Neural cell (in vitro differentiated cells): ENCODE measurements at regions not wholly inside any gene's neighbourhood (a gene's known extent, or its start where the extent isn't known, plus 50 kb on each side); places are given as distances from the start of the nearest gene placed in this dataset.
A peak's percentile ranks its signal among the peaks of the same experiment; 100 is the strongest.

Source experiments
- H2AFZ ChIP-seq: fragments of 200-600, 300-800 bp; sonication (generic), shearing (Covaris generic); 2 replicates; pipeline ENCODE4 v1.6.0; 2014; ENCODE audit warnings: low read depth, mild to moderate bottlenecking, antibody characterized with exemption, low read length, moderate library complexity
- H3F3A ChIP-seq: fragments of 200-600 bp; shearing (Covaris generic); 2 replicates; pipeline ENCODE4 v1.6.1; 2016; ENCODE audit warnings: mild to moderate bottlenecking, moderate library complexity, mixed read lengths, antibody characterized with exemption, low read length; ENCODE audit not compliant: insufficient read depth, poor library complexity, severe bottlenecking
- H3K27ac ChIP-seq: fragments of 200-600, 300-800 bp; sonication (generic), shearing (Covaris generic); 2 replicates; pipeline ENCODE4 v1.5.1; 2014; ENCODE audit warnings: mild to moderate bottlenecking, low read length, moderate library complexity
- H3K27me3 ChIP-seq: fragments of 300-800, 200-600 bp; sonication (generic), shearing (Covaris generic); 2 replicates; pipeline ENCODE4 v1.6.0; 2014; ENCODE audit warnings: mild to moderate bottlenecking, low read depth, low read length, moderate library complexity; ENCODE audit not compliant: insufficient read depth
- H3K36me3 ChIP-seq: fragments of 300-800, 200-600 bp; sonication (generic), shearing (Covaris generic); 2 replicates; pipeline ENCODE4 v1.5.1; 2014; ENCODE audit warnings: mild to moderate bottlenecking, antibody characterized with exemption, low read length, moderate library complexity; ENCODE audit not compliant: insufficient read depth
- H3K4me2 ChIP-seq: fragments of 300-800, 200-600 bp; sonication (generic), shearing (Covaris generic); 2 replicates; pipeline ENCODE4 v1.6.0; 2014; ENCODE audit warnings: mild to moderate bottlenecking, low read length
- H3K4me3 ChIP-seq: fragments of 300-800, 200-600 bp; sonication (generic), shearing (Covaris generic); 2 replicates; pipeline ENCODE4 v1.5.1; 2014; ENCODE audit warnings: mild to moderate bottlenecking, low read length, moderate library complexity
- H3K79me2 ChIP-seq: fragments of 200-600 bp; shearing (Covaris generic); replicated peaks from 2 replicates; pipeline ENCODE4 v1.6.0; 2014; ENCODE audit warnings: mild to moderate bottlenecking, low read length, moderate library complexity; ENCODE audit not compliant: insufficient read depth
- H3K9ac ChIP-seq: fragments of 300-800, 200-600 bp; sonication (generic), shearing (Covaris generic); 2 replicates; pipeline ENCODE4 v1.6.1; 2016; ENCODE audit warnings: mild to moderate bottlenecking, low read length, mixed read lengths
- H3K9me2 ChIP-seq: fragments of 200-600 bp; shearing (Covaris generic); 2 replicates; pipeline ENCODE4 v1.6.1; 2016; ENCODE audit warnings: mild to moderate bottlenecking, low read length, mixed read lengths; ENCODE audit not compliant: insufficient read depth
- H3K9me3 ChIP-seq: fragments of 200-600, 300-800 bp; sonication (generic), shearing (Covaris generic); 2 replicates; pipeline ENCODE4 v1.6.1; 2016; ENCODE audit warnings: mild to moderate bottlenecking, mixed run types, low read length, moderate library complexity, mixed read lengths
- H4K20me1 ChIP-seq: fragments of 200-600 bp; shearing (Covaris generic); 2 replicates; pipeline ENCODE4 v1.6.1; 2016; ENCODE audit warnings: mild to moderate bottlenecking, mixed run types; ENCODE audit not compliant: insufficient read depth
- EP300 ChIP-seq: fragments of 450-650 bp; conservative IDR thresholded peaks from 2 replicates; pipeline ENCODE4 v1.6.1; 2014; ENCODE audit warnings: antibody characterized with exemption, mild to moderate bottlenecking, moderate library complexity; ENCODE audit not compliant: poor library complexity, severe bottlenecking
- EZH2 ChIP-seq: fragments of 200-600, 300-800 bp; shearing (Covaris generic), sonication (generic); IDR thresholded peaks from 2 replicates; pipeline ENCODE4 v1.6.1; 2014; ENCODE audit warnings: antibody characterized with exemption, low read length, borderline replicate concordance, mild to moderate bottlenecking; ENCODE audit not compliant: insufficient read depth, poor library complexity, severe bottlenecking
- MXI1 ChIP-seq: fragments of 450-650 bp; conservative IDR thresholded peaks from 2 replicates; pipeline ENCODE4 v1.6.1; 2014; ENCODE audit warnings: antibody characterized with exemption, mild to moderate bottlenecking; ENCODE audit not compliant: poor library complexity, severe bottlenecking
- POLR2AphosphoS5 ChIP-seq: IDR thresholded peaks from 2 replicates; pipeline ENCODE4 v1.6.1; 2012
- RAD21 ChIP-seq: fragments of 450-650 bp; conservative IDR thresholded peaks from 2 replicates; pipeline ENCODE4 v1.6.1; 2014; ENCODE audit warnings: antibody characterized with exemption, mild to moderate bottlenecking, moderate library complexity
- SMC3 ChIP-seq: fragments of 450-650 bp; conservative IDR thresholded peaks from 2 replicates; pipeline ENCODE4 v1.6.1; 2014; ENCODE audit warnings: antibody characterized with exemption, mild to moderate bottlenecking, moderate library complexity; ENCODE audit not compliant: poor library complexity
- TAF1 ChIP-seq: IDR thresholded peaks from 2 replicates; pipeline ENCODE4 v1.6.1; 2012; ENCODE audit warnings: low read depth
- TF ChIP-seq, protein P1 (sequence below): fragments of 450-650 bp; IDR thresholded peaks from 2 replicates; pipeline ENCODE4 v1.5.1; 2014; ENCODE audit warnings: antibody characterized with exemption, mild to moderate bottlenecking, moderate library complexity; ENCODE audit not compliant: poor library complexity, severe bottlenecking
- TF ChIP-seq, protein P2 (sequence below): IDR thresholded peaks from 2 replicates; pipeline ENCODE4 v1.6.1; 2012; ENCODE audit warnings: borderline replicate concordance

DNA sequence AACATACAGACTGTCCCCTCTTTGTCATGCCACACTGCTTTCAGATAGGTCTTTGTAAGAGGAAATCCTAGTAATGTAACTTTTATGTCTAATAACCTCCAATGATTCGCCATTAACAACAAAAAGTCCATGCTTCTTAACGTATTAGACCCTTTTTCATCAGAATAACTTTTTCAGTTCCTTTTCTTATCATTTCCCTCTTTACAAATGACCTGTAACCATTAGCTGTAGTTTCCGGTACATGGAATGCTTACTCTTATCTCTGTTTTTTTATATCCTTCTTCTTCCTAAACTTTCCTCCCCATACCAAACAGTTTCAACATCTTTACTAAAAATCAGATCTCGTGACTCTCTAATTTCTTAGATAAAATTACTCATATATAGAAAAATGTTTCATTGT, 268.9 kb upstream of the TYRP1 start:
- Histone ChIP-seq H3K36me3 (no peaks in the 10 kb centered on the region), H3K27ac (no peak overlapping the region), H3K9ac (no peak overlapping the region), H3F3A (no peaks in the 10 kb centered on the region), H3K4me2 (no peak overlapping the region), H3K4me3 (no peak overlapping the region), H3K79me2 (no peaks in the 10 kb centered on the region), H3K9me3 (no peaks in the 10 kb centered on the region), H2AFZ (no peak overlapping the region), H4K20me1 (no peaks in the 10 kb centered on the region), H3K9me2 (no peaks in the 10 kb centered on the region), H3K27me3 (no peaks in the 10 kb centered on the region)
- no peak for TF ChIP-seq TAF1

DNA sequence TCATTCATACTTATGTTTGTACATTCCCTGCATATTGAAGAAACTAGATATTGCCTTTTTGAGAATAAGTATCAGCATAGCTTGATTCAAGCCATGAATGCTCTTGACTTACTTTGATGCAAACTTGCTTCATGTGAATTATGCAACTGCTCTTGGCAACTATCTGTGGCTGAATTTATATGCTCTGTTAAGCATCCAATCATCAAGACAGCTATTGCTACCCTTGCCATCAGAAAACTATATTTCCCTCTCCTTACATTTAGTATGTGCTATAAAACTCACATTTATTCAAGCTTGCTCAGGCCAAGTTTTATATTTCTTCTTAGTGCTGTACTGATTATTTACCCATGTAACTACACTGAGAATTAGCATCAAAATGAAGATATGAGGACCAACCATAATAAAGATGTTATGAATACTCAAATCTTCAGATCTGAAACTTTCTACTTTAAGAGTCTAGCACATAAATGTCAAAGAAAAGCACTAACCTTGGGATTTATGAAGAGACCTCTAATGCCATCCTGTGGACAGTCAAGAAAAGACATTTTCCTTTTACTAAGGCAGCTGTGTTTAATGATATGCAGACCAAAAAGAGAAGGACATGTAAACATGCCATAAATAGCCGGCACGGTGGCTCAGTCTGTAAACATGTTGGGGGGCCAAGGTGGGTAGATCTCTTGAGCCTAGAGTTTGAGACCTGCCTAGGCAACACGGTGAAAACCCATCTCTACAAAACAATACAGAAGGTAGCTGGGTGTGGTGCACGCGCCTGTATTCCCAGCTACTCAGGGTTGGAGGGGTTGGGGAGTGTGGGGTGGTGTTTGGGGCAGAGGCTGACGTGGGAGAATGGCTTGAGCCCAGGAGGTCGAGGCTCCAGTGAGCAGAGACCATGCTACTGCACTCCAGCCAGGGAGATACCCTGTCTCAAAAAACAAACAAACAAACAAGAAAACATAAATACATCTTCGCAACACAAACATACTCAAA, 267.0 kb upstream of the TYRP1 start:
- Histone ChIP-seq H3K9me2 (no peaks in the 10 kb centered on the region), H3K79me2 (no peaks in the 10 kb centered on the region), H3K4me3 (no peak overlapping the region), H2AFZ (no peak overlapping the region), H3K4me2 (no peak overlapping the region), H3K27me3 (no peaks in the 10 kb centered on the region), H4K20me1 (no peaks in the 10 kb centered on the region), H3K27ac (no peak overlapping the region), H3F3A (no peaks in the 10 kb centered on the region), H3K9me3 (no peaks in the 10 kb centered on the region), H3K36me3 (no peaks in the 10 kb centered on the region), H3K9ac (no peak overlapping the region)
- TF ChIP-seq EP300 (no peak), EZH2 (no peak), POLR2AphosphoS5 (no peak), TAF1 (no peak), MXI1 (no peak), SMC3 (peak; percentile 87), RAD21 (peak; percentile 89)
- TF ChIP-seq, protein P1, sequence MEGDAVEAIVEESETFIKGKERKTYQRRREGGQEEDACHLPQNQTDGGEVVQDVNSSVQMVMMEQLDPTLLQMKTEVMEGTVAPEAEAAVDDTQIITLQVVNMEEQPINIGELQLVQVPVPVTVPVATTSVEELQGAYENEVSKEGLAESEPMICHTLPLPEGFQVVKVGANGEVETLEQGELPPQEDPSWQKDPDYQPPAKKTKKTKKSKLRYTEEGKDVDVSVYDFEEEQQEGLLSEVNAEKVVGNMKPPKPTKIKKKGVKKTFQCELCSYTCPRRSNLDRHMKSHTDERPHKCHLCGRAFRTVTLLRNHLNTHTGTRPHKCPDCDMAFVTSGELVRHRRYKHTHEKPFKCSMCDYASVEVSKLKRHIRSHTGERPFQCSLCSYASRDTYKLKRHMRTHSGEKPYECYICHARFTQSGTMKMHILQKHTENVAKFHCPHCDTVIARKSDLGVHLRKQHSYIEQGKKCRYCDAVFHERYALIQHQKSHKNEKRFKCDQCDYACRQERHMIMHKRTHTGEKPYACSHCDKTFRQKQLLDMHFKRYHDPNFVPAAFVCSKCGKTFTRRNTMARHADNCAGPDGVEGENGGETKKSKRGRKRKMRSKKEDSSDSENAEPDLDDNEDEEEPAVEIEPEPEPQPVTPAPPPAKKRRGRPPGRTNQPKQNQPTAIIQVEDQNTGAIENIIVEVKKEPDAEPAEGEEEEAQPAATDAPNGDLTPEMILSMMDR: peak; percentile 81
- TF ChIP-seq, protein P2, sequence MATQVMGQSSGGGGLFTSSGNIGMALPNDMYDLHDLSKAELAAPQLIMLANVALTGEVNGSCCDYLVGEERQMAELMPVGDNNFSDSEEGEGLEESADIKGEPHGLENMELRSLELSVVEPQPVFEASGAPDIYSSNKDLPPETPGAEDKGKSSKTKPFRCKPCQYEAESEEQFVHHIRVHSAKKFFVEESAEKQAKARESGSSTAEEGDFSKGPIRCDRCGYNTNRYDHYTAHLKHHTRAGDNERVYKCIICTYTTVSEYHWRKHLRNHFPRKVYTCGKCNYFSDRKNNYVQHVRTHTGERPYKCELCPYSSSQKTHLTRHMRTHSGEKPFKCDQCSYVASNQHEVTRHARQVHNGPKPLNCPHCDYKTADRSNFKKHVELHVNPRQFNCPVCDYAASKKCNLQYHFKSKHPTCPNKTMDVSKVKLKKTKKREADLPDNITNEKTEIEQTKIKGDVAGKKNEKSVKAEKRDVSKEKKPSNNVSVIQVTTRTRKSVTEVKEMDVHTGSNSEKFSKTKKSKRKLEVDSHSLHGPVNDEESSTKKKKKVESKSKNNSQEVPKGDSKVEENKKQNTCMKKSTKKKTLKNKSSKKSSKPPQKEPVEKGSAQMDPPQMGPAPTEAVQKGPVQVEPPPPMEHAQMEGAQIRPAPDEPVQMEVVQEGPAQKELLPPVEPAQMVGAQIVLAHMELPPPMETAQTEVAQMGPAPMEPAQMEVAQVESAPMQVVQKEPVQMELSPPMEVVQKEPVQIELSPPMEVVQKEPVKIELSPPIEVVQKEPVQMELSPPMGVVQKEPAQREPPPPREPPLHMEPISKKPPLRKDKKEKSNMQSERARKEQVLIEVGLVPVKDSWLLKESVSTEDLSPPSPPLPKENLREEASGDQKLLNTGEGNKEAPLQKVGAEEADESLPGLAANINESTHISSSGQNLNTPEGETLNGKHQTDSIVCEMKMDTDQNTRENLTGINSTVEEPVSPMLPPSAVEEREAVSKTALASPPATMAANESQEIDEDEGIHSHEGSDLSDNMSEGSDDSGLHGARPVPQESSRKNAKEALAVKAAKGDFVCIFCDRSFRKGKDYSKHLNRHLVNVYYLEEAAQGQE: no peak
